IPS DF 19.7 (cell line): ENCODE measurements at regions not wholly inside any gene's neighbourhood (a gene's known extent, or its start where the extent isn't known, plus 50 kb on each side); places are given as distances from the start of the nearest gene placed in this dataset.

Experiments used
- DNase-seq: peaks from one replicate; pipeline ENCODE4 v3.0.0-alpha.2; 2013; ENCODE audit warnings: low read depth, low spot score

DNA sequence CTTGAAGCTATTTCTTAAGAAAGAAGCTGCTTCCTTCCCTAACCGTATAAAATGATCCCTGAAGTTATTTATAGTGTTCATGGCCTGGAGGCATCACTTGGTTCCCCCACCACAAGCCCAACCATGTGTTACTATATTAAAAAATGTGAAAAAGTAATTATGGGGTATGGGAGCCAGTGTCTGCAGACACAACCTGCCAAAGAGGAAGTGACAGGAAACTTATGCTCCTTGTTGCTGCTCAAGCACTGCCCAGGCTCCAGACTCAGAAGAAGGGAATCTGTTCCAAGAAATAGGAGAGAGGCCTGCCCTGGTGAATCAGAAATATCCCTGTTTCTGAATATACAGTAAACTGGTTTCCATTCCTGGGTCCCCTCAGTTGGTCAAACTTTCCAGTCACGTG lies 217.2 kb upstream of the BMP4 start:
- DNase-seq = no peak

- no peak for DNase-seq
Observed at GRCh38 chr14:54174457-54174856, 217.8 kb upstream of the BMP4 start.

GRCh38 chr14:54175298-54175942 lies 218.8 kb upstream of the BMP4 start:
- peak; percentile 23 for DNase-seq

DNA sequence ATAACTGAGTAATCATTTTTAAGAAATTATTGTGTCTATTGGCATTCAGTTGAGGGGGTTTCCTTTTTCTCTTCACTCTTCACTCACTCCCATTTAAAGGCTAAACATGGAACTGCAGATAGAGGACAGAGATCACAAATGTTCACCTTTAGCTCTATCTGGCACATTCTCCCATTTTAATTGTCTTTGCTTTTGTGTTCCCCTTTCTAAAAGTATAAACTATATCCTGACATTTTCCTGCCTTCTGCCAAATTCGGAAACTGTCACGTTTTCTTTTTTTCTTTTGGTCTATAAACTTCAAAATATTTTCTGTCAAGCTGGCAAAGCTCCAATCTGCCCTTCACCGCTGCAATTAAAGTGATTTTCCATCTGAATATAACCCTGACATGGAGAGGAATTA lies 219.8 kb upstream of the CDKN3 start:
- no peak for DNase-seq

- no peak for DNase-seq
Observed at GRCh38 chr14:54177641-54178621, 218.9 kb upstream of the CDKN3 start.

DNA sequence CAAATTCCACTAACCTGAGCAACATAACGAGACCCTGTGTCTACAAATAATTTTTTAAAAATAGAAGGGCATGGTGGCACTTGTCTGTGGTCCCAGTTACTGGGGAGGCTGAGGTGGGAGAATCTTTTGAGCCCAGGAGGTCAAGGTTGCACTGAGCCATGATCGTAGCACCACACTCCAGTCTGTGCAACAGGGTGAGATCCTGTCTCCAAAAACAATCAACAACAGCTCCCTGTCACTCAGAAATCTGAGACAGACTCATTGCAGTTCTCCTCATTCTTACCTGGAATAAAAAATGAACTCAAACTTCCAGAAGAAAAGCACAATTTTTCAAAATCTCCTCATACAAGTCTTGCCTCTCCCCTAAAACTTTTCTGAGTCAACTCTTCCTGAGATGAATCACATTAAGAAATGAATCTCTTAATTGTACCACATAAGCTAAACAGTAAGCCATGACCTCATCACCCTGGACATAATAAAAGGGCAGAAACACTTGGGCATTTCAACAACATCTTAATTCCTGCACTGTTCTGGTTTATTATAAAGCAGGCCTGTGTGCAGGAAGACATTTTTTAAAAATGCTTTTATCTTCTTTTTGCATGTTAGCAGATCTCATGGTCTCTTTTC lies 214.3 kb upstream of the CDKN3 start:
- no peak for DNase-seq

GRCh38 chr14:54186821-54187763 lies 209.7 kb upstream of the CDKN3 start:
- no peak for DNase-seq

GRCh38 chr14:54188064-54188666 lies 208.6 kb upstream of the CDKN3 start:
- no peak for DNase-seq

- DNase-seq = no peak
Observed at GRCh38 chr14:54189333-54189732, 207.5 kb upstream of the CDKN3 start.

- no peak for DNase-seq
Observed at GRCh38 chr14:54189748-54190354, 207.0 kb upstream of the CDKN3 start.

DNA sequence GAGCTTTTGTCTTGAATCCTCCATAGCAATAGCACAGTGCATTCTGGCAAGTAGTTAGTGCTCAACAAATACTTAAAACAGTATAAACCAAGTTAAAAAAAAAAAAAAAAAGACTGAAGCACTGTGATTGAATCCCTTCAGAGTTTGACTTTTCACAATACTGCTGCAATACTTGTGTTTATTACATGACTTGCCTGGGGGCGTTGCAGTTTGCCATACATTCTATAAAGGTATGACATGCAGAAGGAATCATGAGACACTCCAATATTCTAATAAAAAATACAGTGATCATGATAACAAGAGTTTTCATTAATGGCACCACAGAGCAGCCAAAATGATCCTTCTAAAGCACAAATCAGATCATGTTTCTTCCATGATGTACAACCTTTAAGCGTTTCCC lies 205.0 kb upstream of the CDKN3 start:
- DNase-seq = no peak

DNA sequence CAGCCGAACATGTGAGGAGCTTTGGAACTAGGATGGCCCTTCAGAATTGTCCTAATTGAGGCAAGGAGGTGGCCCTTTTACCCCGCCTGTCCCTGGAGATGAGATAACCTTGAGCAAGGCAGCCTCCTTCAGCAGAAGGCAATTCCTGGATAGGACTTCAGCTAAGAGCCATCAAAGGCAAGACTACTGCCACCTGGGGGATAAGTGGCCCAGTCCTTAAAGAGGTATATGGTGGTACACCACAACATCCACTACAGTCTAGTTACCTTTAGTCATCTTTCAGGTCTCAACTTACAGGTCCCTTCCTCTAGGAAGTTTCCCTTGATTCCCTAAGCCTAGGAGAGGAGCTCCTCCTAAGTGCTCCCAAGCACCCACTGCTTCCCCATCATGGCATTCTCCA lies 204.2 kb upstream of the CDKN3 start:
- no peak for DNase-seq

DNA sequence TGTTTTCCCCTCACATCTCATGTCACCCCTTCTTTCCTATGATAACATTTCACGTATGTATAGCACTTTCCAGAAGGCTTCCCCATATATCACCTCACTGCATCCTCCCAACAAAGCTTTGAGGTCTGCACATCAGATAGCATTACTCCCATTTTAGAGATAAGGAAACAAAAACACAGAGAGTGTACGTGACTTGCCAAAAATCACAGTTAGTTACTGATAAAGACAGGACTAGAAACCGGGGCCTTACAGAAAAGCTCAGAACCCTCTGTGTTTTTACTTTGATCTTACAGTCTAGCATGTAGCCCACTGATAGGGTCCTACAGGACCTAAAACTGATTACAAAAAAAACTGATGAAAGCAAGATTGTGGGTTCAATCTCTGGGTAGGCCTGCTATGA lies 202.9 kb upstream of the CDKN3 start:
- DNase-seq = no peak

DNA sequence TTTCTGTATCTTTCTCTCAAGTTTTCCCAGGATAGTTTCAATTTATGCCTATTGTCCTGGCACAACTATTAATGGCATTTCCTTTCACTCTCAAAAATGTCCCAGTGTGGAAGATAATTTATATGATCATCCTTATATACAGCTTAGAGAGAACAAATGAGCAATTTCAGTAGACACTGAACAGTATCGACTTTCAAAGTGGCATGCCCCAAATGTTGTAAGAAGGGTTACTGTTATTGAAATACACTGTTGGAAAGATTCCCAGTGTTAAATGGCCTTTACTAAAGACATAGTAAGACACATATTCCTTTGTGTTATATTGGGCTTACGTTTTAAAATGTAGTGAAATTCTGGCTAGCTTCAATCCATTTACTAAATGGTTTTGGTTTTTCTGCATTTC lies 202.3 kb upstream of the CDKN3 start:
- DNase-seq = no peak

DNA sequence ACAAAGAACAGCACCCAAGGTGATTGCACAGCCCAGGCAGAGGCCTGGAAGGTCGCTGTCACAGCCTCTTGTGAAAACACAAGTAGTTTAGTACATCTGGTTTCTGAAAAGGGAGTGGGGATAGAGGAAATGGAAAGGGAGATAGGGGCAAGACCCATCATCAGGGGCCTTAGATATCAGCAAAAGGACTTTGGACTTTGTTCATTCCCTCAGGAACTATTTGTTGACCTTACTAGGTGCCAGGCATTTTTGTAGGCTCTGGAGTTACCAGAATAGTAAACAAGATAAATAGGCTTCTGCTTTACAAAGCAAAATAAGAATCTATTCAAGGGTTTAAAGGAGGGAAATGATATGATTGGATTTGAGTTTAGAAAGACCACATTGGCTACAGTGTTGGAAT lies 199.4 kb upstream of the CDKN3 start:
- DNase-seq = no peak

DNA sequence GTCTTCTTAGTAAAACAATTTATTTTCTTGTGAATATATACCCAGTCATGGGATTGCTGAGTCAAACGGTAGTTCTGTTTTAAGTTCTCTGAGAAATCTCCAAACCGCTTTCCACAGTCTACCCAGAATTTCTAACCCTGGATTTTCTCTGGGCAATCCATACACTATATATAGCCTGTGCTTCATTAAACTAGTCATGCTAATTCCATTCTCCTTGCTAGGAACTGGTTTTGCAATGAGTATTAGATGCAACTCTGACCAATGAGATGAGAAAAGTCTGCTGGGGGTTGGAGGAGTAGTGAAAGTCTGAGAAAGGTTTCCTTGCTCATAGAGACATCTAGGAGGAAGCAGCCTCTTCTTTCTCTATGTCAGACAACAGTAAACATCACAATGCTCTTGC lies 196.1 kb upstream of the CDKN3 start:
- DNase-seq = no peak

DNA sequence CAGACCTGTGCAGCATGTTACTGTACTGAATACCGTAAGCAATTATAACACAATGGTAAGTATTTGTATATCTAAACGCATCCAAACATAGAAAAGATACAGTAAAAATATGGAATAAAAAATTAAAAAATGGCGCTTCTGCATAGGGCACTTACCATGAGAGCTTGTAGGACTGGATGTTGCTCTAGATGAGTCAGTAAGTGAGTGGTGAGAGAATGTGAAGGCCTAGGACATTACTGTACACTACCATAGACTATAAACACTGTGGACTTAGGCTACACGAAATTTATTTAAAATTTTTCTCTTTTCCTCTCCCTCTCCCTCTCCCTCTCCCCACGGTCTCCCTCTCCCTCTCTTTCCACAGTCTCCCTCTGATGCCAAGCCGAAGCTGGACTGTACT lies 194.5 kb upstream of the CDKN3 start:
- DNase-seq = no peak

GRCh38 chr14:54206516-54206915 lies 190.3 kb upstream of the CDKN3 start:
- DNase-seq = no peak

DNA sequence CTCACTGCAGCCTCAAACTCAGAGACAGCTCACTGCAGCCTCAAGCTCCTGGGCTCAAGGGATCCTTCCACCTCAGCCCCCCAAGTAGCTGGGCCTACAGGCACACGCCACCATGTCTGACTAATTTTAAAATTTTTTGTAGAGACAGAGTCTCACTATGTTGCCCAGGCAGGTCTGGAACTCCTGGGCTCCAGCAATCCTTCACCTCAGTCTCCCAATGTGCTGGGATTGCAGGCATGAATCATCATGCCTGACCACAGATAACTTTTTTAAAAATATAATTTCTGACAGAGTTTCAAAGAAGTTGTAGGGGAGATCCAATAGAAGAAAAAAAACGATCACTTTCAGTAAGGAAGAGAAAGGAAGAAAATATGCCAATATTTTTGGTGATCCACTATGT lies 189.7 kb upstream of the CDKN3 start:
- no peak for DNase-seq
